T-cell (primary cell): ENCODE measurements at regions not wholly inside any gene's neighbourhood (a gene's known extent, or its start where the extent isn't known, plus 50 kb on each side); places are given as distances from the start of the nearest gene placed in this dataset.

Experiments used
- ATAC-seq, 4 experiments: fragments of 200-7000 bp in 3 of 4; fragments of 150-1000 bp in 1 of 4; cut with Tn5 transposase; replicated peaks in 1 of 4; 1 replicate in 3 of 4; 2 replicates in 1 of 4; pipeline ENCODE4 v1.10.0; 2021; ENCODE audit warnings: moderate library complexity in 3 of 4, mild to moderate bottlenecking in 2 of 4, moderate number of reproducible peaks in 1 of 4
- CTCF ChIA-PET, 2 donors: fragments of 300-600 bp; sonication (Branson Sonifier 250); formaldehyde crosslinking; loops; one replicate each; lab custom pipeline; 2022; ENCODE audit warnings: antibody characterized with exemption in 2 of 2; lab: Charles Lee
- POLR2A ChIA-PET, 2 donors: fragments of 300-600 bp; sonication (Branson Sonifier 250); formaldehyde crosslinking; loops; one replicate each; lab custom pipeline; 2022; ENCODE audit warnings: antibody characterized with exemption in 2 of 2; lab: Charles Lee
- DNase-seq, 35 experiments: peaks; one replicate each; pipeline versions ENCODE4 v3.0.0 to v3.0.0-alpha.2; 2013 to 2023
- H3K27ac ChIP-seq: one replicate; pipeline ENCODE4 v1.5.1; 2013; ENCODE audit warnings: low read length
- H3K27me3 ChIP-seq, 2 experiments: replicated peaks in 1 of 2; 1 replicate in 1 of 2; 2 replicates in 1 of 2; pipeline versions ENCODE4 v1.6.1 to v1.7.0; 2013; ENCODE audit warnings: low read length in 1 of 2, mixed read lengths in 1 of 2; ENCODE audit not compliant: control insufficient read depth in 2 of 2, insufficient read depth in 2 of 2; ENCODE audit errors: extremely low read depth in 1 of 2
- H3K36me3 ChIP-seq, 2 donors: 1 replicate in 1 of 2; 2 replicates in 1 of 2; pipeline versions ENCODE4 v1.6.1 to v1.7.0; 2013; ENCODE audit warnings: low read length in 1 of 2; ENCODE audit not compliant: control insufficient read depth in 2 of 2, insufficient read depth in 1 of 2; ENCODE audit errors: extremely low read depth in 1 of 2
- H3K4me1 ChIP-seq, 2 experiments: 1 replicate in 1 of 2; 2 replicates in 1 of 2; pipeline versions ENCODE4 v1.6.1 to v1.7.0; 2013; ENCODE audit warnings: low read length in 2 of 2, mixed read lengths in 1 of 2; ENCODE audit not compliant: insufficient read depth in 2 of 2, control insufficient read depth in 1 of 2; ENCODE audit errors: extremely low read depth in 1 of 2
- H3K4me3 ChIP-seq, 2 donors: 1 replicate in 1 of 2; 2 replicates in 1 of 2; pipeline versions ENCODE4 v1.5.1 to v1.7.0; 2013; ENCODE audit warnings: mild to moderate bottlenecking in 2 of 2, low read length in 1 of 2, moderate library complexity in 1 of 2; ENCODE audit not compliant: control insufficient read depth in 1 of 2; ENCODE audit errors: extremely low read depth in 1 of 2
- H3K9me3 ChIP-seq: 2 replicates; pipeline ENCODE4 v1.7.0; 2013
- H3K27ac Mint-ChIP-seq, 2 donors: one replicate each; pipeline ENCODE4 v1.8.0; 2020 to 2021; ENCODE audit warnings: mild to moderate bottlenecking in 2 of 2, mixed read lengths in 2 of 2
- H3K27me3 Mint-ChIP-seq, 2 donors: one replicate each; pipeline ENCODE4 v1.8.0; 2021 to 2022; ENCODE audit warnings: mixed read lengths in 2 of 2
- H3K36me3 Mint-ChIP-seq: one replicate; pipeline ENCODE4 v1.8.0; 2021; ENCODE audit warnings: mixed read lengths
- H3K4me1 Mint-ChIP-seq, 3 donors: one replicate each; pipeline ENCODE4 v1.8.0; 2020 to 2022; ENCODE audit warnings: mixed read lengths in 3 of 3, mild to moderate bottlenecking in 1 of 3
- H3K4me3 Mint-ChIP-seq, 3 donors: one replicate each; pipeline ENCODE4 v1.8.0; 2020 to 2022; ENCODE audit warnings: mild to moderate bottlenecking in 3 of 3, mixed read lengths in 3 of 3, moderate library complexity in 3 of 3
- H3K9me3 Mint-ChIP-seq, 3 donors: one replicate each; pipeline ENCODE4 v1.8.0; 2020 to 2022; ENCODE audit warnings: mixed read lengths in 3 of 3
- WGBS: methylation state at CpG from one replicate; pipeline ENCODE4 v1.1.5; 2013; ENCODE audit warnings: missing lambda C conversion rate; ENCODE audit not compliant: insufficient coverage; 5-methylcytosine and 5-hydroxymethylcytosine counted together

- no peak overlapping the region for H3K4me3 ChIP-seq
- Mint-ChIP-seq H3K27me3 (peaks cover 4 to 19% of the 10 kb centered on the region in 2 donors), H3K4me1 (no peaks in the 10 kb centered on the region), H3K9me3 (peaks cover 0 to 5% (median 0%) of the 10 kb centered on the region in 3 donors), H3K4me3 (no peak overlapping the region), H3K36me3 (no peaks in the 10 kb centered on the region), H3K27ac (no peak overlapping the region)
- no peaks in the 10 kb centered on the region for H3K9me3 ChIP-seq
- no peak for ATAC-seq
- H3K36me3 ChIP-seq, result no peaks in the 10 kb centered on the region
- peaks cover 0 to 4% of the 10 kb centered on the region in 2 experiments for H3K27me3 ChIP-seq
- no peak for DNase-seq
- no peak overlapping the region for H3K27ac ChIP-seq
- no peaks in the 10 kb centered on the region for H3K4me1 ChIP-seq
- ChIA-PET CTCF (no interaction called here), POLR2A (no interaction called here)
- 40% methylated on average over 1 of the region's 2 CpGs for WGBS
Observed at GRCh38 chr11:27212248-27212780, 150.7 kb downstream of the CCDC34 start.

GRCh38 chr11:27211370-27212127 lies 151.5 kb downstream of the CCDC34 start:
- no peak overlapping the region for H3K27ac Mint-ChIP-seq

GRCh38 chr11:27210531-27210930 lies 152.5 kb downstream of the CCDC34 start:
- CTCF ChIA-PET, result no interaction called here
- Mint-ChIP-seq H3K36me3 (no peaks in the 10 kb centered on the region), H3K27me3 (peaks cover 4 to 19% of the 10 kb centered on the region in 2 donors), H3K27ac (no peak overlapping the region), H3K4me3 (no peak overlapping the region), H3K9me3 (peaks cover 0 to 5% (median 0%) of the 10 kb centered on the region in 3 donors), H3K4me1 (no peaks in the 10 kb centered on the region)
- WGBS, result no CpG with 5 or more reads among the region's 5 CpGs
- H3K27ac ChIP-seq, result no peak overlapping the region
- ATAC-seq (no peak), DNase-seq (no peak)
- H3K27me3 ChIP-seq, result peaks cover 0 to 1% of the 10 kb centered on the region in 2 experiments
- H3K36me3 ChIP-seq, result no peaks in the 10 kb centered on the region
- H3K9me3 ChIP-seq, result no peaks in the 10 kb centered on the region
- no peak overlapping the region for H3K4me3 ChIP-seq
- POLR2A ChIA-PET, result no interaction called here
- no peaks in the 10 kb centered on the region for H3K4me1 ChIP-seq

More at GRCh38 chr11:27211370-27212127, 151.5 kb downstream of the CCDC34 start:
- no peak for DNase-seq
- peaks cover 0 to 4% of the 10 kb centered on the region in 2 experiments for H3K27me3 ChIP-seq
- WGBS, result 71% methylated on average over 5 of the region's 8 CpGs
- H3K4me3 ChIP-seq, result no peak overlapping the region
- Mint-ChIP-seq H3K9me3 (peaks cover 0 to 5% (median 0%) of the 10 kb centered on the region in 3 donors), H3K36me3 (no peaks in the 10 kb centered on the region), H3K4me3 (no peak overlapping the region), H3K4me1 (no peaks in the 10 kb centered on the region), H3K27me3 (peaks cover 4 to 19% of the 10 kb centered on the region in 2 donors)
- no peak overlapping the region for H3K27ac ChIP-seq
- ATAC-seq, result no peak
- no peaks in the 10 kb centered on the region for H3K36me3 ChIP-seq
- H3K4me1 ChIP-seq, result no peaks in the 10 kb centered on the region
- H3K9me3 ChIP-seq, result no peaks in the 10 kb centered on the region
- POLR2A ChIA-PET, result no interaction called here
- CTCF ChIA-PET, result no interaction called here

GRCh38 chr11:27209562-27210005 lies 153.4 kb downstream of the CCDC34 start:
- no peaks in the 10 kb centered on the region for H3K9me3 ChIP-seq
- Mint-ChIP-seq H3K27ac (no peak overlapping the region), H3K4me3 (no peak overlapping the region), H3K36me3 (no peaks in the 10 kb centered on the region), H3K9me3 (peaks cover 0 to 5% (median 0%) of the 10 kb centered on the region in 3 donors), H3K4me1 (no peaks in the 10 kb centered on the region), H3K27me3 (peaks cover under 1 to 19% of the 10 kb centered on the region in 2 donors)
- ATAC-seq, result no peak
- DNase-seq, result no peak
- H3K27me3 ChIP-seq, result no peaks in the 10 kb centered on the region
- no peaks in the 10 kb centered on the region for H3K4me1 ChIP-seq
- no peak overlapping the region for H3K27ac ChIP-seq
- POLR2A ChIA-PET, result no interaction called here
- H3K36me3 ChIP-seq, result no peaks in the 10 kb centered on the region
- no peak overlapping the region for H3K4me3 ChIP-seq
- CTCF ChIA-PET, result no interaction called here

DNA sequence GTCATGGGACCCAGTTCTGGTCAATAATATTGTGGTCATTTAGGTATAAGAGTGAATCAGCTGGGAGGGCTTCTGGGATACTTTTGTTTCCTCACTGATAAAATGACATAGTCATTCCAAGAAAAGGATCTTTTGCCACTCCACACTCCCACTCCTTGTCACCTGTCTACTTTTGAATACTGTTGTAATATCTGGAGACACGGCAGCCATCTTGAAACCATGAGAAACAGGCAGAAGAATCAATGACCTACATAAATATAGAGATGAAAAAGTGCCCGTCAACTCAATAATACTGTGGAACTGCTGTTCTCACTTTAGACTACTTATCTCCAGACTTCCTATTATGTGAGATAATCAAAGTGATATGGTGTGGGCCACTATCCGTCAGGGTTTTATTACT lies 154.2 kb downstream of the CCDC34 start:
- peaks cover 0 to 5% (median 0%) of the 10 kb centered on the region in 3 donors for H3K9me3 Mint-ChIP-seq
- no peaks in the 10 kb centered on the region for H3K36me3 ChIP-seq
- no CpG with 5 or more reads among the region's 3 CpGs for whole genome bisulfite sequencing
- no peak overlapping the region for H3K4me3 Mint-ChIP-seq
- POLR2A ChIA-PET, result no interaction called here
- no peaks in the 10 kb centered on the region for H3K27me3 ChIP-seq
- ATAC-seq (no peak), DNase-seq (no peak)
- peaks cover 0 to 19% of the 10 kb centered on the region in 2 donors for H3K27me3 Mint-ChIP-seq
- CTCF ChIA-PET, result no interaction called here
- H3K27ac Mint-ChIP-seq, result no peak overlapping the region
- H3K9me3 ChIP-seq, result no peaks in the 10 kb centered on the region
- H3K4me1 Mint-ChIP-seq, result no peaks in the 10 kb centered on the region
- no peak overlapping the region for H3K27ac ChIP-seq
- no peaks in the 10 kb centered on the region for H3K36me3 Mint-ChIP-seq
- H3K4me3 ChIP-seq, result no peak overlapping the region
- no peaks in the 10 kb centered on the region for H3K4me1 ChIP-seq

- WGBS, result no CpG with 5 or more reads among the region's 2 CpGs
- Mint-ChIP-seq H3K4me3 (no peak overlapping the region), H3K27ac (no peak overlapping the region), H3K9me3 (peaks cover 0 to 5% (median 0%) of the 10 kb centered on the region in 3 donors), H3K27me3 (peaks cover 0 to 17% of the 10 kb centered on the region in 2 donors), H3K36me3 (no peaks in the 10 kb centered on the region), H3K4me1 (no peaks in the 10 kb centered on the region)
- Histone ChIP-seq H3K9me3 (no peaks in the 10 kb centered on the region), H3K36me3 (no peaks in the 10 kb centered on the region), H3K27me3 (no peaks in the 10 kb centered on the region), H3K4me1 (no peaks in the 10 kb centered on the region), H3K27ac (no peak overlapping the region), H3K4me3 (no peak overlapping the region)
- ATAC-seq, result no peak
- POLR2A ChIA-PET, result no interaction called here
- CTCF ChIA-PET, result no interaction called here
- DNase-seq, result no peak
Observed at GRCh38 chr11:27207025-27207650, 155.9 kb downstream of the CCDC34 start.
